Stromal cell of bone marrow (primary cell): ENCODE measurements at regions not wholly inside any gene's neighbourhood (a gene's known extent, or its start where the extent isn't known, plus 50 kb on each side); places are given as distances from the start of the nearest gene placed in this dataset.

Experiments used
- DNase-seq: peaks from one replicate; pipeline ENCODE4 v3.0.0-alpha.2; 2012; ENCODE audit warnings: low read depth

DNA sequence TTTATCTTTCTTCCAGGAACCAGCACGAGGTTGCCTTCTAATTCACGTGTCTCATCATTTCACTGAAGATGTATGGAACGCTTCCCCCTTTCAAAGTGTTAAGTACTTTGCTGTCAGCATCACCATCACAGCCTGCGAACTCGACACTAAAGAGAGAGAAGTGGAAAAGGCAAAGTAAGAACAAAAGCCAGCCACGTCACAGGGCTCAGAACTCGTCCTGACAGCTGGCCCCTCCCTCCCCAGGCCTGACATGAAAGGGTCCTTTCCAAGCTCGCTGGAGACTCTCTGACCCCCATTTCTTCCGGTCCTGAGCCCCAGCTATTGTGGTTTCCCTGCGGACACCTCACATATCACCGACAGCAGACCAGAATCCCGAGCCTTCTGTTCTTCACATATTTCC is 177.8 kb upstream of the NTM start:
- no peak for DNase-seq

DNA sequence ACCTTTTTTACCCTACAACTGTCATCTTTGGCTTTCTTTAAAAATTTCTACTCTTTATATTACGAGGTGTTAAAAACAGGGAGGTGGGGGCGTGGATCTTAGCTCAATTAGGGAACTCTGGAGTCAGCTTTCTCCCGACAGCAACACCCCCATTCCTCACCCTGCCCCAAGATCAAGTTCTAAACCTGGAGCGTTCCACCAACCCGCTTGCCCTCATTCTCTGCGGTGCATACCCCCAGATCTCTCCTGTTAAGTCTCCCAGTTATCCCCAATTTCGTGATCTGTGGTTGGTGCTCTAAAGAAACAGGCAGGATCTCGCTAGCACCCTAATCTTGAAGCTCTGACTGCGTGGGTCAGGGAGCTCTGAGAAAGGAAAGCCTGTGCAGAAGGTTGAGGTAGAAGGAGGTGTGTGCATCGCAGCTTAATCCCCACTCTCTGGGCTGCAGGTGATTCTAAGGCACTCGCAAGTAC is 177.3 kb upstream of the NTM start:
- DNase-seq: no peak

DNA sequence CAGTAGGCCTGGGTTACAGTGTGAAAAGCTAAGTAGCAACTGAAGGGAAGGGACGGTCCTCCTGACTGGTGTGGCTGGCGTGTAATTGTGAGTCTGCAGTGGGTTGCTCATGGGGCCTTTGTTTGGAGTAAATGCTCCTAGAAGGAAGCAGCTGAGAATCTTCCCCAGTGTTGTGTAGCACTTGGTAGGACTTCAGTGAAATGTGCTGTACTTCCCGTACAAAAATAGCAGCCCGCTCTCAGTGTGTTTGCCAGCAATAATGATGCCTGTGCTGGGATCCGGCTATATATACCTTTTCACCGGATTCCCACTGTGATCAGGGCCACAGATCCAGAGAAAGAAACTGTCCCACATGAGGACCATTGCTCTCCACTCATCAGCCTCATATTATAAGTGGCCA is 175.7 kb upstream of the NTM start:
- DNase-seq: no peak

DNA sequence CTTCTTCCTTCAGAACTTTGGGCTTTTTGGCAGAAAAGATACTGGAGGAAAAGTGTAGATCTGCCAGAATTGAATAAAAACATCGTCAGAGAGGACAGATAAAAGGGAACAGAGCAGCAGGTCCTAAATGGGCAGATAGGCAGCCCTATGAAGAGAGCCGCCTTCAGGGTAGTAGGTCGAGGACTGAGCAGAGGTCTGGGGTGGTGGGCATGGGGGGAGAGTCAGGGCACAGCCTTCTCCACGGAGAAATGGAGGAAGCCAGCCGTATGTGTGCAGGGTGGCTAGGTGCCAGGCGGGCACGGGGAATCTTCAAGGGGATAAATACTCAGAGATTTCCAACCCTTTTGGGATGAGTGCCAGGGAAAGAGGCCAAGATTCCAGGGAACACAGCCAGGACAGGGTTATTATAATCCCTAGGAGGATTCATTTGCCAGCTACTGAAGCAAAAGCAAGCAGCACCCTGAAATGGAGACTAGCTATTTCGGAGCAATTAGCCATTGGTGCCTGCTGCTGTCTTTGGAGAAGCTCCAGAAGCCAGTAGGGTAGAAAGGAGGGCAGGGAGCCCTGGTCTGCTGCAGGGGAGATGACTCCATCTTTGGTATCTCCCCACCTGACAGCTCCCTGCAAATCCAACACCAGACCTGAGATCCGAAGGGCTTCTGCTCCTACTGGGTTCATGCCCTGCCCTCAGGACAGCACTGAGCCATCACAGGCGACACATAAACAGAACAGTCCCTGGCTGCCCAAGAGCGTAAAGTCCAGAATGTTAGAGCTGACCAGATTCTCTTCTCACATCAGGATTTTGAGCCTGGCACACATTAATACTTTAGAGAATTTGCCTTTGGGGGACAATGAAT is 174.5 kb upstream of the NTM start:
- no peak for DNase-seq

DNA sequence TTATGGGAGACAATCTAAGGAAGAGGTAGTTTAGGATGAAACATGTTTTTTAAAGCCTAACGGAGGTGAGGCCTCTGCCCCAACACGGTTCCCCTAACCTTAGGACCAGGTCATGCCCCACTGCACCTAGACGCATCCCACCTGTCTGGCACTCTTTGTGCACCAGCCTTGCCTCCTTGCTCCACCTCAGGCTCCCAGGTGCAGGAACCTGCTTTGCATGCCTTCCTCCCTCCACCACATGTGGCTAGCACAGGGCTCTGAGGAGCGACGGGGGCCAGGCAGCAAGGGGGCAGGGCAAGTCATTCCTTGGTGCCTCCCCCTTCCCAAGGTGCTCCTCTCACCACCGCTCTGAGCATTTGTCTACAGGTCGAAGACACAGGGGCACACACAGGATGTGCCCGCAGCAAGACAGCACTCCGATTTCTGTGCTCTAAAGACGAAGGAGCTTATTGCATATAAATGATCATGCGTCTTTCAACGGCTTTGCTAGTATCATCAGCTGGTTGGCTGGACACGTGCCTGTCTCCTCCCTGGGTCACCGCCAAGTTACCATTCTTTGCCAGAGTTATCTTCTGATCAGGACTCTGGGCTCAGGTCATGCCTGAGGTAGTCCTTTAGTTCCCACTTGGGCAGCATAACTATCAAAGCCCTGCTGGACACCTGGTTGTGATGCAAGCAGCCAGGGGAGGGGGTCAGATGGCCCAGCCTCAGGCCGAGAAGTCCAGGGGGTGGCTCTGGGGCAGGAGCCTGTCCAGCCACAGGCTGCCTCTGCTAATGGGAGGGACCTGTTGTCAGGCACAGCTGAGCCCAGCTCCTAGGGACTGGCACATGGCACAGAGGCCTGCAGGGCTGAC is 172.0 kb upstream of the NTM start:
- no peak for DNase-seq

DNA sequence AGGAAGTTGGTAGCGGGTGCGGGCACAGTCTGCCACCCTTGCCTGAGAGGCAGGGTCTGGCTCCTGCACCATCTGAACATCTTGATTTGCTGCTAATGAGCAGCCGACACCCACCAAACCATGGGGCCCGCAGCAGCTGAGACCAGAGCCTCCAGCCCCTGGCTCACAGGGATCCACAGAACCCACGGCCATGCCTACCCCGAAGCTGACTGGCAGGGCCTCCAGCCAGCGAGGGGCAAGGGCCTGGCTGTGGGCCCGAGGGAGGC is 171.5 kb upstream of the NTM start:
- no peak for DNase-seq

DNA sequence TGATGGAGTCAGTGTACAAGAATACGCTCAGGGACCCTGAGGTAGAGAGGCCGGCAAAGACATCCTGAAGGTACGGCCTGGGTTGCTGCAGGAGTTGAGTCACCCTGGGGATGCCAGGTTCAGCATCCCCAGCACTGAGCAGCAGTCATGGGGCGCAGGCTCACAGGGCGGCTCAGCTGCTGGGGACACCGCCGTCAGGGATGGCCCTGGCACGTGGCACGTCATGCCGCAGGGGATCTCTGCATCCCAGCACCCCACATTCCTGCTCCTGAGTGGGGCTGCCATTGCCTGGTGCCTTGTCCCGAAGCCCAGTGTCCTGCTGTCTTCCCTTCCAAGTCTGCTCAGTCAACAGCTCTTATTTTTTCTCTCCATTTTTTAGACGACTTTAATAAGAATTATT is 168.7 kb upstream of the NTM start:
- DNase-seq: no peak

DNA sequence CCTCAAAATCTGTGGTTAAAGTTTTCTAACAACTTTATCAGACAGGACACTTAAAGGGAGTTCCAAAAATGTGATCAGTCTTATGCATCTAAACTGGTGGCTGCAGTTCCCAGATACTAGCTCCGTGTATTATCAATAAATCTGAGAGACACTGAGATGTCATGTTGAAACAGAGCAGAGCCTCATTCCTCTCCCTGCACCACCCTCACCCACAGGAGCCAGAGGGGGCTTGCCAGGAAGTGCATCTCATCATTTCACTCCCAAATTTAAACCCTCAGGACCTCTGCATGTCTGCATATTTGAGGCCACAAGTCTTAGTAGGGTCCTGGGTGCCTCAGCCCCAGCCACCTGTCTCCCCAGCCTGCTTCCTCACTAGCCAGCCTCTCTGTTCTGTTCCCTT is 167.4 kb upstream of the NTM start:
- DNase-seq: no peak

DNA sequence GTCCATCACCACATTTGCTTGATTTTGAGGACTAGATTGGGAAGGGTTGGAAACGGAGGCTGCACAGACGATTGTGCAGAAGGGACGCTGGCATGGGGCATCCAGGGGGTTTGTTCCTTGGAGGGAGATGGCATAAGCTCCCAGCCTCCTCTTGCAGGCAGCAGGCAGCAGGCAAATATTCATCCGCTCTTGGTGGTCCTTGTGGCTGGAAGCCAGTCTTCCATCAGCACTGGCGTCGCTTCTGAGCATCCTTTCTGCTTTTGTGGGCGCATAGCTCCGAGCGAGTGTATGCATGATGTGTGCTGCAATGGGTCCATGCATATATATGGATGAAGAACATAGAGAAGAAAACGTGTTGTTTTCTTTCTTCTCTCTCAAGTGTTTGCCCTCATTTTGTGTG is 166.1 kb upstream of the NTM start:
- no peak for DNase-seq

DNA sequence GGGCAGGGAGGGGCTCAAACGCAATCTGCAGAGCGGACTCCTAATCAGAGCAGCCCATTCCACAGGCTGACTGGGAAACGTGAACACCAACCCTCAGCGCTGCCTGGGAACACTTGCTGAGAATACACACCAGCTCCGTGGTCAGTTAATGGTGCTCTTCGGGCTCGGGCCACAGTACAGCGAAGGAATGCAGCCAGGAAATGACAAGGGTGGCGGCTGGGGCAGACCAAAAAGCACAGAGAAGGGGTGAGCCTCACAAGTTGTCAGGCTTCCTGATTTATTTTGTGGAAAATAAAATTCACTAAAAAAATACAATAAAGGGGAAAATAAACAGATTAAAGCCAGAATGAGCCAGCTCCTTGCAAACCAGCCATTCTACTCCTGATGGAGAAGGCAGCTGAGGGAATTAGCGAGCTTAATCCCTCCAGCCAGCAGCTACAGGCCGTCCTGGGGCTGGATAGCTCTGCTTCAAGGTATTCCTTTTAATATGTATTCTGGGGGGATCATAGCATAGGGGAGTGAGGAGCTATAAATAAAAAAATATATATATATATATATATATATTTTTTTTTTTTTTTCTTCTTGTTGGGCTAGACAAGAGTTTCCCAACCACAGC is 165.5 kb upstream of the NTM start:
- no peak for DNase-seq

DNA sequence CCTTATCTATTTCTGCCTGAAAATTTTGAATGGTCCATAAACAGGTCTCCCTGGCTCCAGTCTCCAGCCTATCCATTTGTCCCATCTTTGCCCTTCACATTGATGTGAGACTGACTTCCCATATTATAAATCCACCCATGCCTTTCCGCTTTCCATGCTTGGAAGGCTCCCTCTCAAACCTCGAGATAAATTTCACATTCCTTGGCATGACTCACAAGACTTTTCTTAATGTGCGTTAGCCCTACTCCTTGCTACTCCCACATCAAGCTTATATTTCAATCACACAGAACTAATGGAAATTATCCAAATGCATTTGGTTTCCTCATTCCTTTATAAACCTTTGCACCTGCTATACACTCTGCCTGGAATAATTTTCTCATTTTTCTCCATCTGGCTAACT is 163.7 kb upstream of the NTM start:
- DNase-seq: no peak

DNA sequence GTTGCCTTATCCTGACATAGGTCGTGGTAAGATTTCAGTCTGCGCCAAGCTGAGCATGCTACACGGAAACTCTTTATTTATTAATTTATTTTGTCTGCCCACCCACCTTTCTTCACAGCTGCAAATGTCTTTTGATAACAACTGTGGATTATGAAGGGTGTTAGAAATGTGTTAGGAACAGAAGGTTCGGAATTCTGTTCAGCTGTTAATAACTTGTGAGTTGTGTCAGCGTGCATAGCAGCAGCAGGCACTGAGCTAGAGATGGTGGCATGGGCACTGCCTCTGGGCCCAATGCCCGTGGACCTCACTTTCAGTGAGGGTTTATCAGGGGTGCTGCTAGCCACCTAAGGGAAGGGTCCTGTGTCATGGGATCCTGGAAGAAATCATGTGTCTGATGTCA is 162.5 kb upstream of the NTM start:
- DNase-seq: no peak

DNA sequence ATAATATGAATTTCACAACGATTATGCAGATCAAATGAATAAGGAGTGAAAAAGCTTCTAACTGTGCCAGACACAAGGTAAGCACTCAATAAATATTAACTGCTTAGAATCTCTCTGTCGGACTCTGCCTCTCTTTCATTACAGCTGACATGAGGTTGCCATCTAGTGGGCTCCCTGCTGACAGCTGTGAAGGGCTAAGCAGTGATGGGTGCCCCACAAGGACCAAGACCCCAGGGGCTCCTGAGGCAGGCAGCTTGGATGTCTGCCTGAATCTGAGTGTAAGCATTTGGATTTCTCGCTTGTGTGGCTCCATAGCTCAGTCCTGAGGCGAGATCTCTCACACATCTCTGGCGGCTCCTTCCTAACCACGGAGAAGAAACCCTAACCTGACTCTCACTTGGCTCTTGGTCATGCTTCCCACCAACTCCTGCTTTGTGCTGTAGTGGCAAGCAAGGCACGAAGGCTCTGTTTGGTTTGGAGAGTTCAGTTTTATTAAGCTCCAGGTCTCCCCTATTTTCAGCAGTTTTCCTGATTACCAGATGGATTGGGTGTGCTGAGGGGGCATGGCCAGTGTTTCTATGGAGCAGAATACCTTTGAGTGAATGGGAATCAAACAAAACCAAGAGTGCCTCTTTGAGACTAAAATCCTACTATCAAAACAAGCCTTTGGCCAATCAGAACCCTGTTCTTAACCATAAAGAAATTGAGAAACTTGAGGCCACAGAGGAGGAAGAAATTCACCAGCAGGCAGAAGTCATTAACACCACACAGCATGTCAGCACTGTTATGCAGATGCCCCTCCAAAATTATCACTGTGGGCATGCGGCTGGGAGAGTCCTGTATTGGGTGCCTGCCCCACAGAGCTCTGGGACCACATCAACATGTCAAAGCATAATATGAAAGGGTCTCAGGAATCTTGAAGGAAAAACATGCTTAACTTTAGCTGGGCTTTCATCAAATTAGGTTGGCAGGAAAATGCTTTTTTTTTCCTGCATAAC is 152.8 kb upstream of the NTM start:
- DNase-seq: peak; percentile 1

DNA sequence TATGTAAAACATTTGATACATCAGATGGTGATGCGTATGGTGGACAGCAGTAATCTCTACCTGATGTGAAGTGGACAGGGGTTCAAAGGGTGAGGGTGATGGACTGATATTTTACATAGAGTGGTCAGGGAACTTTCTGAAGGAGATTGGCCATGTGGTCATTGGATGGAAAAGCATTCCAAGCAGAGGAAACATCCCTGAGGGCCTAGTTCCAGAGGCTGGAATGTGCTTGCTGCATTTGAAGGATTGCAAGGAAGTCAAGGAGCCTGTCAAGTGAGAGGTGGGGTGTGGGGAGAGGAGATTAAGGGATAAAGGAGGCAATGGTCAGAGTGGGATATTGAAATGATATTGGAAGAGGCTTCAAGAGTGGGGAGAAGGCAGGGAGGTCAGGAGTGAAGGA is 151.9 kb upstream of the NTM start:
- DNase-seq: no peak

DNA sequence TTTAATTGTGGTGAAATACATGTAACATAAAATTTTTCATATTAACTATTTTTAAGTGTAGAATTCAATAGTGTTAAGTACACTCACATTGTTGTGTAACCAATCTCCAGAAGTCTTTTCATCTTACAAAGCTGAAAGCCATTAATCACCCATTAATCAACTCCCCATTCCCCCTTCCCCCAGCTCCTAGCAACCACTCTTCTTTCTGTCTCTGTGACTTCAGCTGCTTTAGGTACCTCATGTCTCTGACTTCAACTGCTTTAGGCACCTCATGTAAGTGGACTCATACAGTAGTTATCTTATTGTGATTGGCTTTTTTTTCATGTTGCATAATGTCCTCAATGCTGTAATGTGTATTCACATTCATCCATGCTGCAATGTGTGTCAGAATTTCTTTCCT is 150.8 kb upstream of the NTM start:
- DNase-seq: no peak

DNA sequence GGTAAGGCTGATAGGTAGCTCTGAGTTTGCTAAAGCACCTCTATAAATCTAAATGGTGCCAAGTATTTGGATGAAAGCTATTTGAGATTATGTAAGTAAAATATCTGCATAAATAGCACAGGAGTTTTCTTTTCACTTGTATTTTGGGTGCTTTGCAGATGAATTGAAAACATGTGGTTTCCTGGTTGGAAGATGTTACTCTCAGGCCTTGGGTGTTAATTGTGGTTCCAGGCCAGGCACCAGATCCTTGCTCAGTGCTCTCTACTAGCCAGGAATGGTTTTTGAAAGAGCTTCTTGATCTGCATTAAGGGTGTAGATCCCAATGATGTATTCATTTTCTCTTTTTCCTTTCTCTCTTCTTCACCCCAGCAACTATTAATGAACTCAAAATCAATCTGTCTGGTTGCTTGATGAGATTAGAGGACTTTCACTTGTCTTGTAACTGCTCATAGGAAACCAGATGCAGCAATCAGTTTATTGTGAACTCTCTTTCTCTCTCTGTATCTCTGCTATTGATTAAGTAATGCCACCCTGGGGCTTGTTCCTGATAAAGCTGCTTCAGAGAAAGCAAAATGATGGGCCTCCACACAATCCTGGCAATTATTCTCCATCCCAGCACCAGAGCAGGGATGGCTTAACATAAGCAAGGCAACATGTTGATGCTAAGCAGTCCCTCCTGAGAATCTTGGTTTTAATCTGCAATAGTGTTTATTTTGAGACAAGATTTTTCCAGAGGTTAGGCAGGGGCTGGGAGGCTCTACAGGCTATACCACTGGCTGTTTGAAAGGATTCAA is 147.0 kb upstream of the NTM start:
- DNase-seq: no peak

DNA sequence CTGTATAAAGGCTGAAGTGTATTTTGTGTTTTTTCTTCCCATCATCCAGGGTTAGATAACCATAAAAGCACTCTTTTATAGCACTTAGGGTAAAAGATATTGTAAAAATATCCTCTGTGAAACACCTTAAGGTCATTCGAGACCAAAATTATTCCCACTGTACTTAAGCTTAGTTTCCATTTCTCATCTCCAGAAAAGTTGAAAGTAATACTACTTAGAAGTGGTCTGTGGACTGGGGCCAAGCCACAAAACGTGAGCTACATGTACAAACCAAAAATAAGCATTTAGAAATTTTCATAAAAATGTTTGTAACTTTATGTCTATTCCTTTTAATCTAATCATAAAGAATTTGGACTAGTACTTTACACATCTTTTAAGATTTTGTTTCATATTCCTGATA is 142.0 kb upstream of the NTM start:
- no peak for DNase-seq

DNA sequence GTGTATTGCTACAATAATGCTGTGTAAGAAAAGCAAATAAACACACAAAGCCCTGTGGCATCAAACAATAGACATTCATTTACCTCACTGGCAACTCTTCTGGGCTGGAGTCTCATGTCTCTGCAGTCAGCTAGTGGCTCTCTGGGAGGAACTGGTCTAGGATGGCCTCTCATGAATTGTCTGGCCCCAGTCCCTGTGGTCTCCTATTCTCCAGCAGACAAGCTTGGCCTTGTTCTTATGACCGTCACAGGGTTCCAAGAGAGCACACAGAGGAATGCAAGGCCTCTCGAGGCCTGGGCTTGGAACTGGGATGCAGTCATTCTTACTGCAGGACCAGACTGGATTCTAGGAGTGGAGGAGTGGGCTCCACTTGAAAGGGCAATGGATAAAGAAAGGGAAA is 141.2 kb upstream of the NTM start:
- no peak for DNase-seq

DNA sequence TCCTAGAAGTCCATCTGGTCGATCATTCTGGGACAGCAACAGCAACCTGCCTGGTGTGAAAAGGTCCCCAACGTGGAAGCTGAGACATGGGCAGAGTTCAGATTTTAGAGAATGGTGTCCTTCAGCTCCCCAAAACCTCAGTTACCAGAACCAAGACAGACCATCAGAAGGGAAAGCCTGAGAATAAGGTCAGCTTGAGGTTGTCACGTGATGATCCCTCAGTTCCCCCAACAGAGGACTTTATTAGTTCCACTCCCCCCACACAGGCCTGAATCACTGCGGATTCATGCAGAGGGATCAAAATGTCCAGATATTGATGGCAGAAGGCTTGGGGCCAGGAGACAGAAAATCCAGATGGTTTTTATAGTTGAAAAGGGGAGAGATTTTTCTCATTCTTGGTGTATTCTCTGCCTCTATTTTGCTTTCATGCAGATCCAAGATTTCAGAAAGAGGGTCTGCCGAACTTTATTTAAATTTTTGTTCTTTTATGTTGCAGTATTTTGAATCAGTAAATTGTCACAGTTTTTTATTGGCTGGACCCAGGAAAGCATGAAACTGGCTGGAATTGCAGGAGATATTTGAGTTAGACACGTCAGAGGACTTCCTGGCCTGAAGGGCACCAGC is 139.0 kb upstream of the NTM start:
- no peak for DNase-seq

DNA sequence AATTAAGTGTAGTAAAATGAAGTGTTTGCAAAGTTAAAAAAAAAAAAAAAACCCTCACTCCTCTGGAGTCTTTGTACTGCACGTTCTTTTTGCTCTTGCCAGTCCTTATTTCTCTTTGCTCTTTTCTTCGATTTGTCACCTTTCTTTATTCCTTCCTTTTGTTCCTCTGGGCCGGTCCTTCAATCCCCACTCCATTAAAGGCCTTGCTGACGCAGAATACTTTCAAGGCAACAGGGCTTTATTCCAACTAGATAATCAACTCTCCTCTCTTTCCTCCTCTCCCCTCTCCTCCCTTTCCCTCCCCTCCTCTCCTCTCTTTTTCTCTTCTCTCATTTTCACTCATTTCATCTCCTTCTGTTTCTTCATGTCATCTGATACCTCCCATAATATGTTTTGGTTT is 138.2 kb upstream of the NTM start:
- DNase-seq: no peak

DNA sequence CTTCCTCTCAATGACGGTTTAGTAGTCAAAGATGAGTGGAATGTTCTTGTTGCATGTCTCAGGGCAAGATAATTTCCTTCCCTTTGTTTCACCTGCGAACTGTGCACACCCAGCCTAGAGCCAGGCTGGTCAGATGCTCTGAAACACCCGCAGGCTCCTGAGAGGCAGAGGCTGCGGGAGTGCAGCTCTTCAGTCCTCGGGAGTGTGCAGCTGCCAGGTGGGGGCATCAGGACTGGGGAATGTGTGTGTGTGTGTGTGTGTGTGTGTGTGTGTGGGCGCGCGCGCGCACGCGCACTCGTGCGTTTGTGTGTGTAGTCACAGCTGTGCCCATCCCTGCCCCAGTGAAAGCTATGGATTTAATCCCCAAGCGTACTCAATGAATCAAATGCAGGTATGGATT is 136.2 kb upstream of the NTM start:
- DNase-seq: no peak
